ENCODE measurements at regions not wholly inside any gene's neighbourhood (a gene's known extent, or its start where the extent isn't known, plus 50 kb on each side); places are given as distances from the start of the nearest gene placed in this dataset.
A peak's percentile ranks its signal among the peaks of the same experiment; 100 is the strongest.

- DNase-seq (ENCODE audit: low spot score in 2 of 2): no peak
- TF ChIP-seq, protein P1, sequence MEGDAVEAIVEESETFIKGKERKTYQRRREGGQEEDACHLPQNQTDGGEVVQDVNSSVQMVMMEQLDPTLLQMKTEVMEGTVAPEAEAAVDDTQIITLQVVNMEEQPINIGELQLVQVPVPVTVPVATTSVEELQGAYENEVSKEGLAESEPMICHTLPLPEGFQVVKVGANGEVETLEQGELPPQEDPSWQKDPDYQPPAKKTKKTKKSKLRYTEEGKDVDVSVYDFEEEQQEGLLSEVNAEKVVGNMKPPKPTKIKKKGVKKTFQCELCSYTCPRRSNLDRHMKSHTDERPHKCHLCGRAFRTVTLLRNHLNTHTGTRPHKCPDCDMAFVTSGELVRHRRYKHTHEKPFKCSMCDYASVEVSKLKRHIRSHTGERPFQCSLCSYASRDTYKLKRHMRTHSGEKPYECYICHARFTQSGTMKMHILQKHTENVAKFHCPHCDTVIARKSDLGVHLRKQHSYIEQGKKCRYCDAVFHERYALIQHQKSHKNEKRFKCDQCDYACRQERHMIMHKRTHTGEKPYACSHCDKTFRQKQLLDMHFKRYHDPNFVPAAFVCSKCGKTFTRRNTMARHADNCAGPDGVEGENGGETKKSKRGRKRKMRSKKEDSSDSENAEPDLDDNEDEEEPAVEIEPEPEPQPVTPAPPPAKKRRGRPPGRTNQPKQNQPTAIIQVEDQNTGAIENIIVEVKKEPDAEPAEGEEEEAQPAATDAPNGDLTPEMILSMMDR (IDR thresholded peaks at IDR 0.05): no peak
- no peak for TF ChIP-seq EP300 (IDR thresholded peaks at IDR 0.05)
- no peak for TF ChIP-seq POLR2A (IDR thresholded peaks at IDR 0.05)
- Histone ChIP-seq H3K4me1 (peaks cover 0 to 48% (median 11%) of the 10 kb centered on the region in 4 donors), H3K9me3 (no peaks in the 10 kb centered on the region), H3K27ac (peak overlapping the region in 2 of 4 donors; percentile 89 to 98), H3K36me3 (no peaks in the 10 kb centered on the region), H3K27me3 (no peaks in the 10 kb centered on the region), H3K4me3 (no peak overlapping the region)
- 65% methylated on average over 8 of the region's 8 CpGs for WGBS, 2 donors
These were observed 58.0 kb upstream of the LAPTM5 start for GRCh38 chr1:30815556-30815955.

- Histone ChIP-seq H3K27ac (no peak overlapping the region), H3K27me3 (no peaks in the 10 kb centered on the region), H3K4me1 (peaks cover 0 to 47% (median 12%) of the 10 kb centered on the region in 4 donors), H3K9me3 (no peaks in the 10 kb centered on the region), H3K36me3 (no peaks in the 10 kb centered on the region), H3K4me3 (no peak overlapping the region)
- TF ChIP-seq, protein P1 (IDR thresholded peaks at IDR 0.05): no peak
- TF ChIP-seq EP300 (IDR thresholded peaks at IDR 0.05) (no peak), POLR2A (IDR thresholded peaks at IDR 0.05) (no peak)
- no peak for DNase-seq (ENCODE audit: low spot score in 2 of 2)
These were observed 56.7 kb upstream of the LAPTM5 start for GRCh38 chr1:30814292-30814691.

DNA sequence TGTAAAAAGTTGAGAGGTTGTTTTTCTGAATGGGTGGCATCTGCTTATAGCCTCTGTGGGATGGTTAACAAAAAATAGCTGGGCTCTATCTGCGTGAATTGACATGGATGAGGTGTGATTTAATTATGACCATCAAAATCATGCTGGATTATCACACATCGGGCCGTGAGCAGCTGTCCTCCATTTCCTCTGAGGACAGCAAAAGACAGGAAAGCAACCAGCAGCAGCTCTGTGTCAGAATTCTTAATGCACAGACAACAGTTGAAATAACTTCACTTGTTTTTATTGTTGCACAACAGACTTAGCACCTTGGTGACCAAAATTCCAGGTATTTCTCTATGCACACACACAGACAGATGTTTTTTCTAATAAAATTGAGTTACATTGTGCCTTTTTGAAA lies 54.5 kb upstream of the LAPTM5 start:
- no peak for TF ChIP-seq EP300 (IDR thresholded peaks at IDR 0.05)
- no peak for TF ChIP-seq POLR2A (IDR thresholded peaks at IDR 0.05)
- TF ChIP-seq, protein P1 (IDR thresholded peaks at IDR 0.05): no peak
- H3K36me3 ChIP-seq: no peaks in the 10 kb centered on the region
- no peaks in the 10 kb centered on the region for H3K9me3 ChIP-seq
- no peaks in the 10 kb centered on the region for H3K27me3 ChIP-seq
- WGBS, 2 donors: 77 to 79% methylated on average over 3 of the region's 3 CpGs
- H3K4me1 ChIP-seq: peaks cover 0 to 48% (median 15%) of the 10 kb centered on the region in 4 donors
- H3K4me3 ChIP-seq: no peak overlapping the region
- DNase-seq (ENCODE audit: low spot score in 2 of 2): no peak
- H3K27ac ChIP-seq: no peak overlapping the region

DNA sequence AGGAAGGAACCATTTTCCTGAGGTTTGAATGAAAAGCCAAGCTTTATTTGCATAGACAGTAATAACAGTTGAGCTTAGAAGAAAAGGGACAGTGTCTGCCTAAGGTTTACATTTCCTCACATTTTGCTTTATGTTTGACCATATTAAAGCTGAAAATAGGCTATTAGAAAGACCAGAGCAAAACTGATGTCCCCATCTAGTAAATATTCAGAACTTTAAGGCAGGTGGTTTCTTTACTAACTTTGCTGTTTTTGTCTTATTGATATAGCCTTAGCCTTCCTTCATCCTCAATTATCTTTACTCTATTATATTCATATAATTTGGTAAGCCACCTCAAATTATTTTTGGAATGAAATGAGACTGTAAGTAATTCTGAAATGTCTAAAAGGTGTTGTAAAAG lies 53.6 kb upstream of the LAPTM5 start:
- Histone ChIP-seq H3K9me3 (no peaks in the 10 kb centered on the region), H3K27me3 (no peaks in the 10 kb centered on the region), H3K4me3 (no peak overlapping the region), H3K4me1 (peaks cover 0 to 45% (median 13%) of the 10 kb centered on the region in 4 donors), H3K36me3 (no peaks in the 10 kb centered on the region), H3K27ac (no peak overlapping the region)
- DNase-seq (ENCODE audit: low spot score in 2 of 2): no peak
- TF ChIP-seq POLR2A (IDR thresholded peaks at IDR 0.05) (no peak), EP300 (IDR thresholded peaks at IDR 0.05) (no peak)
- TF ChIP-seq, protein P1 (IDR thresholded peaks at IDR 0.05): no peak

DNA sequence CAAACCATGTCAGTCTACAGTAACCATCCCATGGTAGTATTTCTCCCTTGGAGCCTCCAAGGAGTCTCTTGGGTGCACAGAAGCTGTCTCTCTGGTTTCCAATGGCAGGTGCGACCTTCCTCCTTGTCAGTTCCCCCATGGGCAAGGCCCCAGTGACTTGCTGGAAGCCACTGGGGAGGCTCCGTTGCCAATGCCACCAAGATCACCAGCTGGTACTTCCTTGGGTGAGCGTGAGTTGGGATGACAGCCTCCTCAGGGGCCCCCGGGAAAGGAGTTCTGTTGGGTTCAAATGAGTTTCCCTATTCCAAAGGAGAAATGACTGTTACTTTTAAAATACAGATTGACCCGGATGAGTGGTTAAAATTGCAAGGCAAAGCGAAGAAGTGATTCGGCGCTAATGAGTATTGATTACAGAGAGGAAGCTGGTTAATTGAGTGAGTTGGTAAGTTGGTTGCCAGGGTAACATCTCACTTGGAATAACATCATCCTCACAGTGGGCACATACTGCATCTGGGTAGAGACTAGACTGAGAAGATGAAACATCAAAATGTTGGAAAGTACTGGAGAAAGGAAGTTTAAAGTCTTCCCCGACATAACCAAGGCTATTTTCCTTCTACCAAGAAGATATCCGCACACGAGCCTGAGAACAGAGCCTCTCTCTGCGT lies 53.0 kb upstream of the LAPTM5 start:
- peak overlapping the region in 2 of 4 donors; percentile 45 to 80 for H3K27ac ChIP-seq
- WGBS, 2 donors: 85 to 88% methylated on average over 12 of the region's 12 CpGs
- no peak overlapping the region for H3K4me3 ChIP-seq
- TF ChIP-seq POLR2A (IDR thresholded peaks at IDR 0.05): no peak
- TF ChIP-seq EP300 (IDR thresholded peaks at IDR 0.05): no peak
- TF ChIP-seq, protein P1 (IDR thresholded peaks at IDR 0.05): no peak
- H3K36me3 ChIP-seq: no peaks in the 10 kb centered on the region
- no peaks in the 10 kb centered on the region for H3K9me3 ChIP-seq
- peaks cover 0 to 45% (median 13%) of the 10 kb centered on the region in 4 donors for H3K4me1 ChIP-seq
- no peaks in the 10 kb centered on the region for H3K27me3 ChIP-seq
- no peak for DNase-seq (ENCODE audit: low spot score in 2 of 2)

Measured in tibial nerve (tissue), 4 donors.